Endothelial cell of umbilical vein (primary cell): ENCODE measurements at regions not wholly inside any gene's neighbourhood (a gene's known extent, or its start where the extent isn't known, plus 50 kb on each side); places are given as distances from the start of the nearest gene placed in this dataset.

ENCODE experiments used
- BruUV-seq: library from RNA; stranded (reverse); fragments of 400-500 nt; replicated peaks from 2 replicates; lab custom pipeline; 2021; lab: Mats Ljungman, UMichigan
- CTCF ChIA-PET: fragments of 300-600, 350-600 bp; sonication (Branson Sonifier 250); formaldehyde crosslinking; loops from one replicate; lab custom pipeline; 2021; ENCODE audit warnings: antibody characterized with exemption, inconsistent platforms; lab: Charles Lee
- POLR2A ChIA-PET: fragments of 300-600, 350-600 bp; sonication (Branson Sonifier 250); formaldehyde crosslinking; loops from one replicate; lab custom pipeline; 2021; ENCODE audit warnings: antibody characterized with exemption, inconsistent platforms; lab: Charles Lee
- DNase-seq: peaks from one replicate; pipeline ENCODE4 v3.0.0-alpha.2; 2011; ENCODE audit warnings: low read depth, low spot score
- FAIRE-seq: peaks from 2 replicates; lab custom pipeline; 2011; peaks lifted over from hg19 to GRCh38; lab: Jason Lieb, UNC
- H2AFZ ChIP-seq: 2 replicates; pipeline ENCODE4 v1.6.0; 2012; ENCODE audit warnings: low read depth, low read length, control low read depth, inconsistent platforms
- H3K27ac ChIP-seq: 2 replicates; pipeline ENCODE4 v1.5.1; 2011; ENCODE audit warnings: low read depth, mild to moderate bottlenecking, control low read depth, low read length, moderate library complexity; ENCODE audit not compliant: insufficient read depth
- H3K27me3 ChIP-seq, 2 experiments: 2 replicates each; pipeline versions ENCODE4 v1.6.0 to v1.6.1; 2011; ENCODE audit warnings: low read length in 2 of 2, mixed read lengths in 1 of 2; ENCODE audit not compliant: control insufficient read depth in 2 of 2, insufficient read depth in 2 of 2
- H3K36me3 ChIP-seq, 2 experiments: 2 replicates in 1 of 2; 3 replicates in 1 of 2; pipeline ENCODE4 v1.5.1; 2011; ENCODE audit warnings: low read length in 2 of 2, mild to moderate bottlenecking in 1 of 2, moderate library complexity in 1 of 2; ENCODE audit not compliant: control insufficient read depth in 2 of 2, insufficient read depth in 2 of 2; ENCODE audit errors: extremely low read depth in 1 of 2
- H3K4me1 ChIP-seq: 3 replicates; pipeline ENCODE4 v1.5.1; 2011; ENCODE audit warnings: mild to moderate bottlenecking, low read length; ENCODE audit not compliant: control insufficient read depth, insufficient read depth; ENCODE audit errors: extremely low read depth
- H3K4me2 ChIP-seq: 2 replicates; pipeline ENCODE4 v1.6.1; 2011; ENCODE audit warnings: low read length, control low read depth, mixed read lengths; ENCODE audit not compliant: insufficient read depth
- H3K4me3 ChIP-seq, 3 experiments: fragments of 200-600 bp in 1 of 3; sonication (generic), shearing (Covaris generic) in 1 of 3; replicated peaks in 1 of 3; 2 replicates each; pipeline ENCODE4 v1.5.1; 2011 to 2016; ENCODE audit warnings: control low read depth in 3 of 3, low read length in 3 of 3, mild to moderate bottlenecking in 2 of 3, inconsistent platforms in 1 of 3, low read depth in 1 of 3, moderate library complexity in 1 of 3; ENCODE audit not compliant: insufficient read depth in 1 of 3
- H3K79me2 ChIP-seq: 2 replicates; pipeline ENCODE4 v1.6.0; 2012; ENCODE audit warnings: low read length, inconsistent platforms; ENCODE audit not compliant: control insufficient read depth, insufficient read depth
- H3K9ac ChIP-seq: replicated peaks from 2 replicates; pipeline ENCODE3; 2011; ENCODE audit warnings: low read length, control low read depth; ENCODE audit not compliant: insufficient read depth; ENCODE audit errors: extremely low read depth
- H3K9me1 ChIP-seq: replicated peaks from 3 replicates; pipeline ENCODE4 v1.6.0; 2011; ENCODE audit warnings: mild to moderate bottlenecking, low read length; ENCODE audit not compliant: control insufficient read depth, insufficient read depth; ENCODE audit errors: extremely low read depth
- H3K9me3 ChIP-seq: replicated peaks from 2 replicates; pipeline ENCODE4 v1.5.1; 2012; ENCODE audit warnings: low read length, inconsistent platforms; ENCODE audit not compliant: control insufficient read depth, insufficient read depth
- H4K20me1 ChIP-seq: replicated peaks from 2 replicates; pipeline ENCODE3; 2011; ENCODE audit warnings: mild to moderate bottlenecking, low read length; ENCODE audit not compliant: control insufficient read depth, insufficient read depth; ENCODE audit errors: extremely low read depth
- CTCF ChIP-seq, 2 donors: IDR thresholded peaks; 1 replicate in 1 of 2; 2 replicates in 1 of 2; pipeline ENCODE4 v1.5.1; 2011; ENCODE audit warnings: low read length in 2 of 2, mild to moderate bottlenecking in 2 of 2, moderate library complexity in 2 of 2, control low read depth in 1 of 2, inconsistent platforms in 1 of 2, low read depth in 1 of 2; ENCODE audit not compliant: insufficient read depth in 1 of 2; ENCODE audit errors: extremely low read depth in 1 of 2
- EZH2 ChIP-seq: IDR thresholded peaks from 2 replicates; pipeline ENCODE4 v1.6.1; 2012; ENCODE audit warnings: borderline replicate concordance, low read depth, mild to moderate bottlenecking, moderate library complexity, low read length, inconsistent platforms; ENCODE audit not compliant: severe bottlenecking
- FOS ChIP-seq: IDR thresholded peaks from 2 replicates; pipeline ENCODE4 v1.6.1; 2011; ENCODE audit warnings: mild to moderate bottlenecking, low read length, moderate library complexity, borderline replicate concordance; ENCODE audit not compliant: insufficient read depth
- GATA2 ChIP-seq: IDR thresholded peaks from 2 replicates; pipeline ENCODE4 v1.7.0; 2011; ENCODE audit warnings: low read depth, mild to moderate bottlenecking, moderate library complexity, mixed read lengths, low read length; ENCODE audit not compliant: insufficient read length, insufficient read depth
- JUN ChIP-seq: IDR thresholded peaks from 2 replicates; pipeline ENCODE4 v1.6.1; 2011; ENCODE audit warnings: borderline replicate concordance, low read depth; ENCODE audit not compliant: insufficient read length, insufficient read depth
- MYC ChIP-seq: IDR thresholded peaks from one replicate; pipeline ENCODE4 v1.6.1; 2011; ENCODE audit warnings: mild to moderate bottlenecking, low read depth, low read length
- POLR2A ChIP-seq: IDR thresholded peaks from 2 replicates; pipeline ENCODE4 v1.6.1; 2012; ENCODE audit warnings: low read depth, mild to moderate bottlenecking, control low read depth, low read length
- POLR2AphosphoS5 ChIP-seq: IDR thresholded peaks from 2 replicates; pipeline ENCODE4 v1.6.1; 2012; ENCODE audit warnings: low read depth, mild to moderate bottlenecking, control low read depth, low read length, moderate library complexity; ENCODE audit not compliant: insufficient read depth
- dilution Hi-C: fragments of 300-500 bp; cut with MboI; formaldehyde crosslinking; loops from one replicate; pipeline ENCODE4 v1.15.0; 2019; ENCODE audit warnings: low sequenced_read_pairs; ENCODE audit not compliant: extremely low pct_ligation_motif_present
- intact Hi-C: fragments of 100-400 bp; cut with micrococcal nuclease; formaldehyde crosslinking; loops from one replicate; pipeline ENCODE4 v1.10.0; 2022
- TF ChIP-seq, protein P1 (sequence below): IDR thresholded peaks from 2 replicates; pipeline ENCODE4 v1.6.1; 2011; ENCODE audit not compliant: insufficient read depth, insufficient read length

- H3K4me1 ChIP-seq: no peaks in the 10 kb centered on the region
- H3K9ac ChIP-seq: no peak overlapping the region
- no peaks in the 10 kb centered on the region for H4K20me1 ChIP-seq
- no peak for DNase-seq
- H3K27ac ChIP-seq: no peak overlapping the region
- H3K4me3 ChIP-seq: no peak overlapping the region
- H3K79me2 ChIP-seq: no peaks in the 10 kb centered on the region
- TF ChIP-seq, protein P1, sequence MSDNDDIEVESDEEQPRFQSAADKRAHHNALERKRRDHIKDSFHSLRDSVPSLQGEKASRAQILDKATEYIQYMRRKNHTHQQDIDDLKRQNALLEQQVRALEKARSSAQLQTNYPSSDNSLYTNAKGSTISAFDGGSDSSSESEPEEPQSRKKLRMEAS: no peak
- TF ChIP-seq FOS: no peak
- no peak for TF ChIP-seq POLR2AphosphoS5
- no peak for TF ChIP-seq POLR2A
- TF ChIP-seq EZH2: no peak
- no peak for TF ChIP-seq MYC
- no peak for TF ChIP-seq GATA2
- TF ChIP-seq JUN: no peak
- TF ChIP-seq CTCF (IDR thresholded peaks at IDR 0.05; ENCODE audit: extremely low read depth in 1 of 2, insufficient read depth in 1 of 2, low read depth in 1 of 2, low read length in 2 of 2): no peak
- intact Hi-C loops: no loop called here
- no peak overlapping the region for H3K4me2 ChIP-seq
- FAIRE-seq: peak; percentile 38
- no TSS peak for BruUV-seq
- H3K9me1 ChIP-seq: no peaks in the 10 kb centered on the region
- no peaks in the 10 kb centered on the region for H3K27me3 ChIP-seq
- dilution Hi-C loops: no loop called here
- ChIA-PET CTCF (no interaction called here), POLR2A (no interaction called here)
- no peak overlapping the region for H2AFZ ChIP-seq
- H3K36me3 ChIP-seq: no peaks in the 10 kb centered on the region
- peaks cover 2% of the 10 kb centered on the region for H3K9me3 ChIP-seq
Measured at GRCh38 chr2:122643725-122644329, 888.4 kb downstream of the TSN start.
